ENCODE measurements at regions not wholly inside any gene's neighbourhood (a gene's known extent, or its start where the extent isn't known, plus 50 kb on each side); places are given as distances from the start of the nearest gene placed in this dataset.

- Histone ChIP-seq H3K4me1 (ENCODE audit: insufficient read depth) (peaks cover 1% of the 10 kb centered on the region), H3K4me3 (no peak overlapping the region), H3K27me3 (no peaks in the 10 kb centered on the region), H3K9me3 (no peaks in the 10 kb centered on the region), H3K27ac (no peak overlapping the region), H3K36me3 (no peaks in the 10 kb centered on the region)
- 87 to 90% (median 89%) methylated on average over 4 of the region's 4 CpGs for WGBS, 3 donors
- intact Hi-C loops (cut with DNase I): no loop called here
- TF ChIP-seq EP300 (IDR thresholded peaks at IDR 0.05): no peak
- TF ChIP-seq POLR2A (IDR thresholded peaks at IDR 0.05): no peak
- TF ChIP-seq, protein P1, sequence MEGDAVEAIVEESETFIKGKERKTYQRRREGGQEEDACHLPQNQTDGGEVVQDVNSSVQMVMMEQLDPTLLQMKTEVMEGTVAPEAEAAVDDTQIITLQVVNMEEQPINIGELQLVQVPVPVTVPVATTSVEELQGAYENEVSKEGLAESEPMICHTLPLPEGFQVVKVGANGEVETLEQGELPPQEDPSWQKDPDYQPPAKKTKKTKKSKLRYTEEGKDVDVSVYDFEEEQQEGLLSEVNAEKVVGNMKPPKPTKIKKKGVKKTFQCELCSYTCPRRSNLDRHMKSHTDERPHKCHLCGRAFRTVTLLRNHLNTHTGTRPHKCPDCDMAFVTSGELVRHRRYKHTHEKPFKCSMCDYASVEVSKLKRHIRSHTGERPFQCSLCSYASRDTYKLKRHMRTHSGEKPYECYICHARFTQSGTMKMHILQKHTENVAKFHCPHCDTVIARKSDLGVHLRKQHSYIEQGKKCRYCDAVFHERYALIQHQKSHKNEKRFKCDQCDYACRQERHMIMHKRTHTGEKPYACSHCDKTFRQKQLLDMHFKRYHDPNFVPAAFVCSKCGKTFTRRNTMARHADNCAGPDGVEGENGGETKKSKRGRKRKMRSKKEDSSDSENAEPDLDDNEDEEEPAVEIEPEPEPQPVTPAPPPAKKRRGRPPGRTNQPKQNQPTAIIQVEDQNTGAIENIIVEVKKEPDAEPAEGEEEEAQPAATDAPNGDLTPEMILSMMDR (IDR thresholded peaks at IDR 0.05): no peak
- DNase-seq: no peak
Measured at GRCh38 chr15:29573197-29573838, 248.9 kb downstream of the TJP1 start.

GRCh38 chr15:29571792-29572431 lies 250.4 kb downstream of the TJP1 start:
- Histone ChIP-seq H3K27me3 (no peaks in the 10 kb centered on the region), H3K4me3 (no peak overlapping the region), H3K27ac (no peak overlapping the region), H3K9me3 (no peaks in the 10 kb centered on the region), H3K36me3 (no peaks in the 10 kb centered on the region), H3K4me1 (ENCODE audit: insufficient read depth) (peaks cover 1% of the 10 kb centered on the region)
- intact Hi-C loops (cut with DNase I): no loop called here
- no peak for TF ChIP-seq POLR2A (IDR thresholded peaks at IDR 0.05)
- TF ChIP-seq, protein P1 (IDR thresholded peaks at IDR 0.05): no peak
- no peak for TF ChIP-seq EP300 (IDR thresholded peaks at IDR 0.05)
- no peak for DNase-seq
- 3% methylated on average over 14 of the region's 14 CpGs for WGBS, 3 donors

DNA sequence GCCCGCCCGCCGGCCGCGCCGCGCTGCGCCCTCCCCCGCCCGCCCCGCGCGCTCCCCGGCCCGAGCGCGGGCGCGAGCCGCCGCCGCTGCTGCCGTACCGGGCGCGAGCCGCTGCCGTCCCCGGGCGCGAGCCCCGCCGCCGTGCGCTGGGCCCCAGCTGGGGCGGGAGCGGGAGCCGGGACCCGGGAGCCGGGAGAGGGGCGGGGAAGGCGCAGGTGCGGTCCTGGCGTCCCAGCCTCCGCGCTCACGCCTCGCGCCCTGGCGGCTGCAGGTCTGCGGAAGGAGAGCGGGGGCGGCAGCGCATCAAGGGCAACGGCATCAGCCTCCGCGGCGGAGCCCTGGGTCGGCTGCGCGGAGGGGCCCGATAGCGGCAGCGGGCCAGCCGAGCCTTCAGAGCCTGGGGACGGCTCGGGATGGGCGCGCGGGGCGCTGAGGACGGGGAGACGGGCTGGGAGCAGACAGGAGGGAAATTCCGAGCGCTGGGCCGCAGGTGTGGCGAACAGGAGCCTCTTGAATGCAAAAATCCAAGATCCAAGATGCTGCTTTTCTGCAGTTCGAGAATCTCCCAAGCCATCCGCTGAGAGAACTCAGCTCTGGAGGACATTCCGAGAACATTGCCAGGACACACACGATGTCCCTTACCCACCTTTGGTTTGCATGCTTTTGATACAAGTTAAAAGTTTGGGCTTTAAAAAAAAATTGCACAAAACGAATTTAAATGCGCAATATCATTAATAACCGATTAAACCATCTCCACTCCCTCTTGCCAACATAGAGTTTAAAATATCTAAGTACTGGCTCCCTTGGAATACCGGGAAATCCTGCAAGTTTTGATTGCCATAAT lies 251.1 kb downstream of the TJP1 start:
- H3K27ac ChIP-seq: no peak overlapping the region
- H3K4me1 ChIP-seq (ENCODE audit: insufficient read depth): peaks cover 1% of the 10 kb centered on the region
- TF ChIP-seq EP300 (IDR thresholded peaks at IDR 0.05) (no peak), POLR2A (IDR thresholded peaks at IDR 0.05) (no peak)
- TF ChIP-seq, protein P1 (IDR thresholded peaks at IDR 0.05): no peak
- no peaks in the 10 kb centered on the region for H3K27me3 ChIP-seq
- H3K4me3 ChIP-seq: peak overlapping the region; percentile 32
- WGBS, 3 donors: 1 to 2% (median 2%) methylated on average over 31 to 85 of the region's 85 CpGs
- no peaks in the 10 kb centered on the region for H3K9me3 ChIP-seq
- H3K36me3 ChIP-seq: no peaks in the 10 kb centered on the region
- intact Hi-C loops (cut with DNase I): no loop called here
- DNase-seq: peak in 2 of 5 donors; percentile 20 to 42

- Histone ChIP-seq H3K27me3 (no peaks in the 10 kb centered on the region), H3K4me1 (ENCODE audit: insufficient read depth) (peaks cover 1% of the 10 kb centered on the region), H3K27ac (no peak overlapping the region), H3K4me3 (peak overlapping the region; percentile 32), H3K36me3 (no peaks in the 10 kb centered on the region), H3K9me3 (no peaks in the 10 kb centered on the region)
- intact Hi-C loops (cut with DNase I): no loop called here
- 0 to 1% (median 1%) methylated on average over 54 to 132 of the region's 135 CpGs for WGBS, 3 donors
- DNase-seq: no peak
- TF ChIP-seq POLR2A (IDR thresholded peaks at IDR 0.05) (no peak), EP300 (IDR thresholded peaks at IDR 0.05) (no peak)
- TF ChIP-seq, protein P1 (IDR thresholded peaks at IDR 0.05): no peak
Measured at GRCh38 chr15:29570121-29570947, 251.9 kb downstream of the TJP1 start.

Data from ovary (tissue), 7 donors.